Fibroblast of villous mesenchyme (primary cell): ENCODE measurements at regions not wholly inside any gene's neighbourhood (a gene's known extent, or its start where the extent isn't known, plus 50 kb on each side); places are given as distances from the start of the nearest gene placed in this dataset.

Experiments used
- DNase-seq: peaks from one replicate; pipeline ENCODE4 v3.0.0-alpha.2; 2010; ENCODE audit warnings: low read depth
- H3K4me3 ChIP-seq: 2 replicates; pipeline ENCODE4 v1.5.1; 2011; ENCODE audit warnings: low read depth, mild to moderate bottlenecking, low read length
- CTCF ChIP-seq: IDR thresholded peaks from 2 replicates; pipeline ENCODE4 v1.5.1; 2012; ENCODE audit warnings: low read depth, mild to moderate bottlenecking, low read length; ENCODE audit not compliant: insufficient read depth

DNA sequence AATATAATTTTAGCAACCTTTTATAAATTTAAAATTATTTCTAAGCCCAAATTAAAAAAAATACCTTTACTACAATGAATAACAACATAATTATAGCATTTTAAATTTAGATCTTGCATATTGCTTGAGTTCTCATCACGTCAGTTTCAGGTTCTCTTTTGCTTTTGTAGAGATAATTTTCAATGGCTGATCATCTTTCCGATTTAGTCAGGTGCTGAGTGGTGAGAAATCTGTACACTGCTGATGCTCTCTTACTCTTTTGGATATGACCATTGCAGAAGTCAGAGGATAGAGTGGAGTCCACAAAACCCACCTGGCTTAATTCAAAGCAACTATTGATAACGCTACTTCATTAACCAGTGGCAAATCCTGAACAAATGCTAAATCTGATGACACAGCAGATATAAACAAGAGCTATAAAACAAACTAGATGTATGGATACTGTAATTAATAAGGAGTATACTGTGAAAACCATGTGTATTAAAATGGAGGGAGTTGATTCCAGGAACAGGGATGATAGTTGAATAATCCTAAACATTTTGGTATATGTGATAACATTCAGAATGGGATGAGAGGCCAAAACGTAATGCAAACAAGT is 394.8 kb downstream of the CSNK1G3 start:
- no peak for DNase-seq
- TF ChIP-seq CTCF, result no peak
- no peak overlapping the region for H3K4me3 ChIP-seq

DNA sequence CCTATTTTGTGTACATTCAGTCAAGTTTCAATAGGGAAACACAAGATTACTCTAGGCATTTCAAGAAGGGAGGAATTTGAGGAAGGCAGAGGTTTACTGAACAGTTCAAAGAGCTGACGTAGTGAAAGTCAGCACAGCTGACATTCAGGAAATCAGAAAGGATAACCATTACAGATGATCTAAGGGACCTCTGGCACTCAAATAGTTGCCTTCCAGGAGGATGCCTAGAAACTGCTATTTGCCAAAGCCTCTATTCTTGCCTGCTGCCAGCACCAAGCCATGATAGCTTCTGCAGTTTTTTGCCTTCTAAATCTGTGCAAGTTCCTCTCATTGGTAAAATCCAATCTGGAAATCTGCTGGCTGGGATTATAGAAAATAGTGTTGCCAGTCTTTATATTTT is 373.1 kb downstream of the CSNK1G3 start:
- H3K4me3 ChIP-seq, result no peak overlapping the region
- TF ChIP-seq CTCF, result no peak
- no peak for DNase-seq

- H3K4me3 ChIP-seq, result no peak overlapping the region
- TF ChIP-seq CTCF, result no peak
- peak; percentile 20 for DNase-seq
Observed at GRCh38 chr5:123882965-123883345, 371.0 kb downstream of the CSNK1G3 start.

DNA sequence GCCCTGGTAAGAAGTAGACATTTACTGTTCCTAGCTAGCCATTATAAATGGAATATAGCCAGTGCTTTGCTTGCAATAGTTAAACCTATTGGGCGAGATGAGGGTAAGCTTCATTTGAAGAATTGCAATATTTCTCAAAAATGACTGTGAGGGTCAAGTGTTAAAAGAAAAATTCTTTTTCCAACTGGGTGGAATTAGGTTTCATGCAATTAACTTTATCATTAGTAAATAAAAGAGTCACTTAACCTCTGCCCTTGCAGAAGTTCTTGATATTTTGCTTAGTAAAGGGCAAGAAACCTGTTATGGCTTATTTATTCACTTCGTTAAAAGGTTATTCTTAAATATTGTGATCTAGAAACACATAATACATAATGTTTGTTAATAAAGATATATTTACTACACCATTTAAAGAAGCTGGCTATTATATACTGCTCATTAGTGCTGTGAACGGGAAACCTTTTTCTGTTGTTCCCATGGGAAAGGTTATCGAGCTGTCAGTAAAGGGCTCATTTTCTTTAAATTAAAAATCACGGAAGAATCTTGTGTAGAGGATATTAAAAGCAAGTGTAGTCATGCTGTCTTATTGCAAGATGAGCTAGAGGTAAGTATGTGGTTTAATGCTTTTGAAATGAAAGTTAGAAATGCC is 370.5 kb downstream of the CSNK1G3 start:
- no peak for DNase-seq
- no peak for TF ChIP-seq CTCF
- H3K4me3 ChIP-seq, result no peak overlapping the region

- H3K4me3 ChIP-seq, result no peak overlapping the region
- TF ChIP-seq CTCF, result no peak
Observed at GRCh38 chr5:123881759-123882244, 369.8 kb downstream of the CSNK1G3 start.

DNA sequence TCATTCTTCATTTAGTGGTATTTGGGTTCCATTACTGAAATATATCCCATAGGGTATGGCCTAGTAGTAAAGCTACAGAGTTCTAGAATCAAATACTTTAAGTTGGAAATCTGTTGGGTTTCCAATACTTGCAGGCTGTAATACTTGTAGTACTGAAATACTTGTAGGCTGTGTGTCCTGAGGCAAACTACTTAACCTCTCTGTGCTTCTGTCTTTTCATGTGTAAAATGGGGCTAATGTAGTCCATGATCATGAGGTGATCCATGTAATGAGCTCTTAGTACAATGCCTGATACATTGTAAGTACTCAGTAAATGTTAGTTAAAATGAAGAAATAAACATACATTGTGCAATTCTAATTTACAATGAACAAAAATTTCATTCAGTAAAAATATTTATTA is 368.9 kb downstream of the CSNK1G3 start:
- H3K4me3 ChIP-seq, result no peak overlapping the region
- no peak for TF ChIP-seq CTCF
- no peak for DNase-seq

More at GRCh38 chr5:123881759-123882244, 369.8 kb downstream of the CSNK1G3 start:
- DNase-seq, result peak; percentile 74
